ENCODE measurements at regions not wholly inside any gene's neighbourhood (a gene's known extent, or its start where the extent isn't known, plus 50 kb on each side); places are given as distances from the start of the nearest gene placed in this dataset.
"Not testable (repeated sequence)": the region's sequence is repeated elsewhere in the genome, so short reads cannot be mapped to it uniquely, and the experiment has no call there.

DNA sequence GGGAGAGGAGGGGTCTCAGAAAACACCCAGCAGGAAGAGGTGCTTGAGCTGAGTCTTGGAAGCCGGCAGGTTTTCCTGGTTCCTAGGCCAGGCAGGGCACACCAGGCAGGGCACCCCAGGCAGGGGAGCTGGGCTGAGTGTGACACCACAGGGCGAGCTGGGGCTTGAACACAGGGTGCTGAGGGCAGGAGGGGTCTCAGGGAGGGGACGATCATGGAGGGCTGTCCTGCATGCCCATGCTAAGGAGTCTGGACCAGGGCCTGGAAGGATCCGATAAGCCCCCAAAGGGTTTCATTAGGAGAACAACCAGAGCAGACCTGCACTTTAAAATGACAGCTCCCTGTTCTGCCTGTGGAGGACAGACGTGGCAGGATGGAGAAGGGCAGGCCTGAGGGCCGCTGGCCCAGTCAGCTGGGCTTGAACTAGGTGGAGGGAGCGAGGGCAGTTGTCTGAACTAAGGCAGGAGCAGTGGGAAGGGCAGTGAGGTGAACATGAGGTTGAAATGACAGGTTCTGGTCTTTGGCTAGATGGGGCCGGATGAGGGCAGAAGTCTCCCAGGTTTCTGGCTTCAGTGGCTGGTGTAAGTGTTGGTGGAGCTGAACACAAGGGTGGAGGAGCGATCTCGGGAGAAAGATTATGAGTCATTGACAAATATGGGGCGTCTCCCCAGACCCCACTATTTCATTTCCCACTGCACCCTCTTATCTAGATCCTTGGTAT lies 171.0 kb upstream of the PZP start:
- in situ Hi-C loops (cut with MboI; ENCODE audit: low sequenced_read_pairs) = no loop called here

DNA sequence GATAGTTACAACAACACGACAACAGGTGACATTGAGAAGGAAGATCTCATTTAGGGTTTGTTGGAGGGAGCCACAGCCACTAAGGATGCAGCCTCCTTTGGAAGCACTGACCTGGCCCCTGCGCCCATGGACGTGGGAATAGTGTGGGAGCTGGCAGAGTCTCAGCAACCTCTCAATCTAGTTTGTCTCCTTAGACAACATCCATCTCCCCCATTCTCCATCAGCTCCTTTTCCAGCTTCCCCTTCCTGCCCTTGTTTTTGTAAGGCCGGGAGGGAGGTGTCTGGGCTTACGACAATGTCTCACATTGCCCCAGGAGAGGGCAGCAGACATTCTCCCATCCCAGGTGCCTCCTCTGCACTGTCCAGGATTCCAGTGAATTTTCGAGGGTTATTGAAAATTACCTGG lies 170.2 kb upstream of the PZP start:
- in situ Hi-C loops (cut with MboI; ENCODE audit: low sequenced_read_pairs) = no loop called here

- in situ Hi-C loops (cut with MboI; ENCODE audit: low sequenced_read_pairs) = no loop called here
Observed at GRCh38 chr12:9372202-9372601, 164.0 kb upstream of the PZP start.

GRCh38 chr12:9367828-9368227 lies 159.6 kb upstream of the PZP start:
- in situ Hi-C loops (cut with MboI; ENCODE audit: low sequenced_read_pairs) = no loop called here

GRCh38 chr12:9367201-9367600 lies 159.0 kb upstream of the PZP start:
- in situ Hi-C loops (cut with MboI; ENCODE audit: low sequenced_read_pairs) = no loop called here

DNA sequence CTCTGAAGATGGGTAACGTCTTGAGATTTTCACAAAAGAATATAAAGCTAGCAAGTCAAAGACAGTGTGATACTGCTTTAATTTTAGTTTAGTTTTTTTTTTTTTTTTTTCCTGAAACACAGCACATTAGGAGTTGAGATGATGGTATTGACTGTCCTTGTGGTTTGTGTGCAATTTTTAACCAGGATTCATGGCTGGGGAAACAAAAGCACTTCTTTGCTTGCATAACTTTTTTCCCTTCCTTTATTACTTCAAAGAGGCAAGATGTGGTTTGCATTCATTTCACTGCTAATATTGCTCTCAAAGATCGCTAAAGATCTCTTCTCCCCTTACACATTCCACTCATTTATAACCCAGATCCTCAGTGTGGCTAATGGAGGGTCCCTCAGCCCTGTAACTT lies 157.1 kb upstream of the PZP start:
- in situ Hi-C loops (cut with MboI; ENCODE audit: low sequenced_read_pairs) = no loop called here

- in situ Hi-C loops (cut with MboI; ENCODE audit: low sequenced_read_pairs) = no loop called here
Observed at GRCh38 chr12:9364224-9365176, 156.3 kb upstream of the PZP start.

GRCh38 chr12:9363145-9363544 lies 154.9 kb upstream of the PZP start:
- in situ Hi-C loops (cut with MboI; ENCODE audit: low sequenced_read_pairs) = no loop called here

DNA sequence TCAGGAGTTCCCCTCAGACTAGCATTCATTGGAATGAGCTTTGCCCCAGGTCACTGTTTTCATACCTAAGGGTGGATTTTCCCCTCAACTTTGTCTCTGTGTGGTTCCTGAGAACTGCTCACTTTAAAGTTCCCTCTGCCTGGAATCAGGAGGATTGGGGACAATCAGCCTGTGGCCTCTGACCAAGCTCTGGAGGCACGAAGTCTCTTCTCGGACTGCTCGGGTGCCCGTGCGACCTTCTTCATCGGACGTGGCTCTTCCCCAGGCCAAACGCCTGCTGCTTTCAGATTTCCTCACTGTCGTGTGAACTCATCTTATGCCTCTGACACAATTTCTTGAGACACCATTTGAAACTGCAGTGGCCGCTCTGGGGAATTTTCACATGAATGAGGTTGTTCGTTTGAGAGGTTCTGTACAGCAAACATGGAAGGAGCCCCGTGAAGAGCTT lies 153.7 kb upstream of the PZP start:
- in situ Hi-C loops (cut with MboI; ENCODE audit: low sequenced_read_pairs) = no loop called here

DNA sequence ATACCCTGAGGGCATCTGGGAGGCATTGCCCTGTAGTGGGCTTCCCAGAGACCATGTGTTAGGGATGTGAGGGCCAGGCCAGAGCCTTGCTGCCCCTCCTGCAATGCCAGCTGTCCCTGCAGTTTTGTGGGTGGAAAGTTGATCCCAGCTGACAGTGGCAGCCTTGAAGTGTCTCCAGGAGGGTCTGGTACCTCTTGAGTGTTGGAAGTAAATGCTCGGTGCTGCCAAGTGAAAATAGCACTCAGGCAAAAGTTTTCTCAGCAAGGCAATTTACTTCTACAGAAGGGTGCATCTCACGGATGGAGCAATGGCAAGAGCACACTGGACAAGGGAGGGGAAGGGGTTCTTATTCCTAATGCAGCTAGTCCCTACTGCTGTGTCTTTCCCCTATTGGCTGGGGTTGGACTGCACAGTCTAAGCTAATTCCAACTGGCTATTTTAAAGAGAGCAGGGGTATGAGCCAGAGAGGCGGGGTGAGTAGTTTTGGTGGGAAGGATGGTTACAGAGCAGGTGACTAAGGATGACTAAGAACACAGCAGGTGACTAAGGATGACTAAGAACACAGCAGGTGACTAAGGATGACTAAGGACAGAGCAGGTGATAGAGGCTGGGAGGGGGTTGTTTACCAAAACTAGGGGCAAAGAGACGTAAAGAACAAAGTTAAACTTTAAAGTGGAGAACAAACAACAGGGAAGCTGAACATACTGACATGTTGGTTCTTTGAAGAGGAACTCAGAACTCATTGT lies 146.0 kb upstream of the PZP start:
- in situ Hi-C loops (cut with MboI; ENCODE audit: low sequenced_read_pairs) = not testable (repeated sequence)

DNA sequence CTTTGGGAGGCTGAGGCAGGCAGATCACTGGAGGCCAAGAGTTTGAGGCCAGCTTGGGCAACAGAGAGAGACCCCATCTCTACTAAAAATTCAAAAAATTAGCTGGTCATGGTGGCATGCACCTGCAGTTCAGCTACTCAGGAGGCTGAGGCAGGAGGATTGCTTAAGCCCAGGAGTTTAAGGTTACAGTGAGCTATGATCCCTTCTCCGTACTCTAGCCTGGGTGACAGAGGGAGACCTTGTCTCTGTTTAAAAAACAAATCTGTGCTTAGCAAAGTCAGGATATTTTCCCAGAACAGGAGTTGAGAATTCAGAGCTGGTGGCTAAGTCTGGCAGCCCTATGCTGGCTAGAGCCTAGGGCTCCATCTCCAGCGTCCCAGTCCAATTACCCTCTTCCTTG lies 142.9 kb upstream of the PZP start:
- in situ Hi-C loops (cut with MboI; ENCODE audit: low sequenced_read_pairs) = no loop called here

DNA sequence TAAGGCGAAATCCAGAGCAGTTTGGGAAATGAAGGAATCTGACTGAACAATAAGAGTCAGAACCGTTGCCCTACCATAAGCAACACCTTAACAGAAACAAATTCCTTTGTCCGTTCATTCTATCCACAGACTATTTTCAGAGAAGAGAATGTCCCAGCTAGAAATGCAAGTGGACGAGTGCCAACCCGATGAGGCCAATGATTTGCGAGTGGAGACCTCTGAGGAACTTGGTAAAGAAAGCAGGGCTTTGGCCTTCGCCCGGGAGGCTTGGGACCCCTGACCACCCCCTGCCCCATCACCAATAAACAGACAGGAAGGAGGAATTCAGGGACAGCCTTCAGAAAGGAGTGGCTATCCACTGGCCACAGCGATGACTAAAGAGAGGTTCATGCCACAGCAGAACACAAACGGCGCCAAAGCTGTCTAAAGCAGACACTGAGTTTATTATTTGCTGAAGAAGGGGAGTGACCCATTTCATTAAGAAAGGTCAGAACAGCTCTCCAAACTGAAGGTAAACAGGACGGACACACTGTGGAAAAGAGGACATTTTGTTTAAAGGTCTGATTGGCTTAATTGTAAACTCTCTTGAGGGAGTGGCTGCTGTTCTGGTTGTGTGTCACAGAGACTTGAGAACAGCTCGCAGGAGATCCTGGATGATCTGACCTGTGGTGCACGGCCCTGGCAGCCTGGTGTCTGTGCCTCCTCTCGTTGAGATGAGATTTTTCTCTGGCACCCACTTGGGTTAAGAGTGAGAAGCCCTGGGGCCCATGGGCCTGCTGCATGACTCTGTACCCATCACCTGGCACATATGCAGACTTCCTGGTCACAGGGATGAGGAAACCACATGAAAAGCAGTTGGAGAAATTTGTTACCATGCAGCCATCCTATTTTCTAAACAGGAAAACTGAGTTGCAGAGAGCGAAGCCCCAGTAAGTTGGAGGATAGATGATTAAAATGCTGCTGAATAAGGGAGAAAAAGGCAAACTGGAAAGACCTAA lies 142.0 kb upstream of the PZP start:
- in situ Hi-C loops (cut with MboI; ENCODE audit: low sequenced_read_pairs) = loop anchor here (25.0 kb wide), 1 partner anchor 362 kb away; no protein-coding TSS in a partner anchor

- in situ Hi-C loops (cut with MboI; ENCODE audit: low sequenced_read_pairs) = loop anchor here (25.0 kb wide), 1 partner anchor 363 kb away; no protein-coding TSS in a partner anchor
Observed at GRCh38 chr12:9348906-9349518, 140.8 kb upstream of the PZP start.

DNA sequence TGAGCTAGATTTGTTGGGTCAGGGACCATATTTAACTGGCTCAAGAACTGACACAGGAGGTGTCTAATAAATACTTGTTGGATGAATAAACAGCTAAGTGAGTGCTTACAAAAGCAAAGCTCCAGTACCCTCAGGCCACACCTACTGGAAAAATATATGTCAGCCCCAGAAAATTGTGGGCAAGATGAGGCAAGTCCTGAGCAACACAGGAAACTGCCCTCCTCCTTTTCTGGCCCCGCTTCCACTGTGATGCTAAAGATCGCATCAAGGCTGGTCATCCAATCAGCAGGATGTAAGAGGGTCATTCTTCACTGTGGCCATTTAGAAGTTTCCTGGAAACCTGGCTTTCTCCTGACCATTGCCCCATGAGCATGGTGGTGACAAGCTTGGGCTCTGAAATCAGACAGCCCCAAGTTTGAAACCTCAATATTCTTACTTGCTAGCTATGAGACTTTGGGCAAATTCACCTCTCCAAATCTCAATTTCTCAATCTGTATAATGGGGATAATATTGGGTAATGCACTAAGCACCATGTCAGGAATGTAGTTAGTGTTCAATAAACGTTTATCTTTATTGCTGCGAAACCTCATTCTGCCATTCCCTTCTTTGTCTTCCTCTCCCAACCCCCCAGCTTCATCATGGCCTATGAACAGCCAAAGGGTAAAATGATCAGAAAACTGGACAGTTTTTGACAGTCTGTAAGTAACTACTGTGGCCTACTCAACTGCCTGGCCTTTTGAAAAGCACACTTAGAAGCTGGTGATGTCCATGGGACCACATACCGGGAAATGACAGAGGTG lies 139.3 kb upstream of the PZP start:
- in situ Hi-C loops (cut with MboI; ENCODE audit: low sequenced_read_pairs) = loop anchor here (25.0 kb wide), 1 partner anchor 365 kb away; no protein-coding TSS in a partner anchor

- in situ Hi-C loops (cut with MboI; ENCODE audit: low sequenced_read_pairs) = loop anchor here (25.0 kb wide), 1 partner anchor 365 kb away; no protein-coding TSS in a partner anchor
Observed at GRCh38 chr12:9346866-9347327, 138.7 kb upstream of the PZP start.

- in situ Hi-C loops (cut with MboI; ENCODE audit: low sequenced_read_pairs) = loop anchor here (25.0 kb wide), 1 partner anchor 367 kb away; no protein-coding TSS in a partner anchor
Observed at GRCh38 chr12:9345171-9345570, 137.0 kb upstream of the PZP start.

GRCh38 chr12:9344541-9344940 lies 136.3 kb upstream of the PZP start:
- in situ Hi-C loops (cut with MboI; ENCODE audit: low sequenced_read_pairs) = loop anchor here (25.0 kb wide), 1 partner anchor 368 kb away; no protein-coding TSS in a partner anchor

DNA sequence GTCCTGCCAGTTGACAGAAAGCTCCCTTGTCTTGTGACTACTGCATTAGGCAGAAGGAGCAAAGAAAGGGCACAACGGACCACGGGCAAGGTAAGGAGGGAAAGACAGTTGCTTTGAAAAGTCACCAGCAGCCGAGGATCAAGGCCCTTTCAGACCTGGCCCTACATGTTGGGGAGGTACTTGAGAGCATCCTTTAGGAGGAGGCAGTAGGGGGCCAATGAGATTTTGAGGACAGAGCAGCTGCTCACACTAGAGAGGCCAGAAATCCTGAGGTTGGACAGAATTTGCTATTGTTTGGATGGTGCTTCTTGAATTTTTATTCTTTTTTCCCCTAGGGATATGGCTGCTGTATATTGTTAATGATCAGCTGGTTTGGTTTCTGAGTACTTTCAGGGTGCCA lies 135.5 kb upstream of the PZP start:
- in situ Hi-C loops (cut with MboI; ENCODE audit: low sequenced_read_pairs) = loop anchor here (25.0 kb wide), 1 partner anchor 369 kb away; no protein-coding TSS in a partner anchor

All from HL-60/S4 treated with retinoic acid at 250 ng/mL for 4 days and 3 days (cell line).